D721Med (cell line): ENCODE measurements at regions not wholly inside any gene's neighbourhood (a gene's known extent, or its start where the extent isn't known, plus 50 kb on each side); places are given as distances from the start of the nearest gene placed in this dataset.

Experiments used
- DNase-seq: peaks from one replicate; pipeline ENCODE4 v3.0.0; 2011; ENCODE audit warnings: low spot score; ENCODE audit not compliant: insufficient read length
- FAIRE-seq: peaks from 2 replicates; lab custom pipeline; 2011; peaks lifted over from hg19 to GRCh38; lab: Jason Lieb, UNC
- CTCF ChIP-seq: IDR thresholded peaks from 2 replicates; pipeline ENCODE4 v1.5.1; 2012; ENCODE audit warnings: mild to moderate bottlenecking, control low read depth; ENCODE audit not compliant: insufficient read depth; ENCODE audit errors: missing control alignments

GRCh38 chr19:27776020-27776419, 1436.9 kb downstream of the UQCRFS1 start:
- FAIRE-seq (no peak), DNase-seq (no peak)
- no peak for TF ChIP-seq CTCF

- TF ChIP-seq CTCF: no peak
These were observed 1437.6 kb downstream of the UQCRFS1 start for GRCh38 chr19:27775395-27775794.

GRCh38 chr19:27774827-27775226, 1438.1 kb downstream of the UQCRFS1 start:
- TF ChIP-seq CTCF: no peak
- DNase-seq (no peak), FAIRE-seq (no peak)

More at GRCh38 chr19:27775395-27775794, 1437.6 kb downstream of the UQCRFS1 start:
- no peak for FAIRE-seq
- DNase-seq: no peak

GRCh38 chr19:27774337-27774736, 1438.6 kb downstream of the UQCRFS1 start:
- no peak for TF ChIP-seq CTCF
- DNase-seq (no peak), FAIRE-seq (no peak)

GRCh38 chr19:27773318-27774094, 1439.4 kb downstream of the UQCRFS1 start:
- DNase-seq: no peak
- no peak for TF ChIP-seq CTCF
- no peak for FAIRE-seq

GRCh38 chr19:27772059-27772458, 1440.9 kb downstream of the UQCRFS1 start:
- no peak for TF ChIP-seq CTCF
- FAIRE-seq (no peak), DNase-seq (no peak)

- DNase-seq (no peak), FAIRE-seq (no peak)
- TF ChIP-seq CTCF: no peak
These were observed 1442.9 kb downstream of the UQCRFS1 start for GRCh38 chr19:27770095-27770494.
